GM12878 (cell line): ENCODE measurements at regions not wholly inside any gene's neighbourhood (a gene's known extent, or its start where the extent isn't known, plus 50 kb on each side); places are given as distances from the start of the nearest gene placed in this dataset.

Experiments used
- CREB1 ChIP-seq: IDR thresholded peaks from 2 replicates; pipeline ENCODE4 v1.6.1; 2012; ENCODE audit warnings: low read depth, mild to moderate bottlenecking, inconsistent platforms
- RBBP5 ChIP-seq: fragments of 200-600 bp; sonication (generic); conservative IDR thresholded peaks from 2 replicates; pipeline ENCODE4 v1.6.1; 2016
- RFX5 ChIP-seq: IDR thresholded peaks from 2 replicates; pipeline ENCODE4 v1.6.1; 2011; ENCODE audit warnings: low read depth, low read length, improper control_type of control experiment
- SUPT20H ChIP-seq: IDR thresholded peaks from 2 replicates; pipeline ENCODE4 v1.6.1; 2011; ENCODE audit warnings: low read depth, mild to moderate bottlenecking, low read length, moderate library complexity, borderline replicate concordance; ENCODE audit not compliant: control insufficient read depth
- ZBTB33 ChIP-seq: fragments of 450-650 bp; IDR thresholded peaks from 2 replicates; pipeline ENCODE4 v1.6.1; 2017; ENCODE audit warnings: mild to moderate bottlenecking
- ZBTB4 ChIP-seq: fragments of 450-650 bp; formaldehyde crosslinking; IDR thresholded peaks from 2 replicates; pipeline ENCODE4 v1.4.0; 2022; ENCODE audit warnings: mild to moderate bottlenecking, moderate library complexity
- TF ChIP-seq, protein P1 (sequence below): fragments of 450-650 bp; IDR thresholded peaks from 2 replicates; pipeline ENCODE4 v1.6.1; 2018; ENCODE audit warnings: mild to moderate bottlenecking, low read depth, moderate library complexity; ENCODE audit not compliant: partially characterized antibody

GRCh38 chr18:76203552-76203951 lies 291.5 kb downstream of the ZNF516 start (continued):
- TF ChIP-seq, protein P1, sequence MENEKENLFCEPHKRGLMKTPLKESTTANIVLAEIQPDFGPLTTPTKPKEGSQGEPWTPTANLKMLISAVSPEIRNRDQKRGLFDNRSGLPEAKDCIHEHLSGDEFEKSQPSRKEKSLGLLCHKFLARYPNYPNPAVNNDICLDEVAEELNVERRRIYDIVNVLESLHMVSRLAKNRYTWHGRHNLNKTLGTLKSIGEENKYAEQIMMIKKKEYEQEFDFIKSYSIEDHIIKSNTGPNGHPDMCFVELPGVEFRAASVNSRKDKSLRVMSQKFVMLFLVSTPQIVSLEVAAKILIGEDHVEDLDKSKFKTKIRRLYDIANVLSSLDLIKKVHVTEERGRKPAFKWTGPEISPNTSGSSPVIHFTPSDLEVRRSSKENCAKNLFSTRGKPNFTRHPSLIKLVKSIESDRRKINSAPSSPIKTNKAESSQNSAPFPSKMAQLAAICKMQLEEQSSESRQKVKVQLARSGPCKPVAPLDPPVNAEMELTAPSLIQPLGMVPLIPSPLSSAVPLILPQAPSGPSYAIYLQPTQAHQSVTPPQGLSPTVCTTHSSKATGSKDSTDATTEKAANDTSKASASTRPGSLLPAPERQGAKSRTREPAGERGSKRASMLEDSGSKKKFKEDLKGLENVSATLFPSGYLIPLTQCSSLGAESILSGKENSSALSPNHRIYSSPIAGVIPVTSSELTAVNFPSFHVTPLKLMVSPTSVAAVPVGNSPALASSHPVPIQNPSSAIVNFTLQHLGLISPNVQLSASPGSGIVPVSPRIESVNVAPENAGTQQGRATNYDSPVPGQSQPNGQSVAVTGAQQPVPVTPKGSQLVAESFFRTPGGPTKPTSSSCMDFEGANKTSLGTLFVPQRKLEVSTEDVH, result no peak
- TF ChIP-seq ZBTB33, result no peak
- TF ChIP-seq SUPT20H, result no peak
- no peak for TF ChIP-seq RFX5
- TF ChIP-seq ZBTB4 (CRISPR knock-in tag), result no peak
- TF ChIP-seq RBBP5, result no peak
- no peak for TF ChIP-seq CREB1
- TF ChIP-seq, all 136 proteins: peak for 0
